Astrocyte of the cerebellum (primary cell): ENCODE measurements at regions not wholly inside any gene's neighbourhood (a gene's known extent, or its start where the extent isn't known, plus 50 kb on each side); places are given as distances from the start of the nearest gene placed in this dataset.

Source experiments
- DNase-seq: peaks from one replicate; pipeline ENCODE4 v3.0.0-alpha.2; 2011; ENCODE audit warnings: low read depth
- H3K4me3 ChIP-seq: 2 replicates; pipeline ENCODE4 v1.5.1; 2011; ENCODE audit warnings: mild to moderate bottlenecking, low read depth, low read length, moderate library complexity
- in situ Hi-C: cut with HindIII; loops from 2 replicates; pipeline ENCODE4 v1.10.0; 2017; ENCODE audit warnings: low sequenced_read_pairs
- TF ChIP-seq, protein P1 (sequence below): IDR thresholded peaks from 2 replicates; pipeline ENCODE4 v1.5.1; 2012; ENCODE audit warnings: low read length, low read depth, moderate library complexity, mild to moderate bottlenecking; ENCODE audit errors: missing control alignments

DNA sequence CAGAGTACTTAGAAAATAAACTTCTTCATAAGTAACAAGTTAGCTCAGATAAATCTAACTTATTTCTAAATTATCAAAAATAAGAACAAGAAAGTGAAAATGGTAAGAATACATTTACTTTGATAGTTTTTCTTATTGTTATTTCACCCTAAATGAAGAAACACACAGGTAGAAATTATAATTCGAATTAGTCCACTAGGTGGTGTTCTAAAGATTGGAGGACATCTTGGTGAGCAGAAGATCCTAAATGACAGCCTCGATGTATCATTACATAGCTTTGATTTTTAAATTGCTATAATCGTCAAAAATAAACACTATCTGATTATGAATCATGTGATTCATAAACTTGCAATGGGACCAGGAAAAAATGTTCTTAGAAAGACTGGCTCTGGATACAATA is 280.8 kb upstream of the UBE2E2 start:
- DNase-seq, result no peak
- no peak overlapping the region for H3K4me3 ChIP-seq
- in situ Hi-C loops, result no loop called here
- TF ChIP-seq, protein P1, sequence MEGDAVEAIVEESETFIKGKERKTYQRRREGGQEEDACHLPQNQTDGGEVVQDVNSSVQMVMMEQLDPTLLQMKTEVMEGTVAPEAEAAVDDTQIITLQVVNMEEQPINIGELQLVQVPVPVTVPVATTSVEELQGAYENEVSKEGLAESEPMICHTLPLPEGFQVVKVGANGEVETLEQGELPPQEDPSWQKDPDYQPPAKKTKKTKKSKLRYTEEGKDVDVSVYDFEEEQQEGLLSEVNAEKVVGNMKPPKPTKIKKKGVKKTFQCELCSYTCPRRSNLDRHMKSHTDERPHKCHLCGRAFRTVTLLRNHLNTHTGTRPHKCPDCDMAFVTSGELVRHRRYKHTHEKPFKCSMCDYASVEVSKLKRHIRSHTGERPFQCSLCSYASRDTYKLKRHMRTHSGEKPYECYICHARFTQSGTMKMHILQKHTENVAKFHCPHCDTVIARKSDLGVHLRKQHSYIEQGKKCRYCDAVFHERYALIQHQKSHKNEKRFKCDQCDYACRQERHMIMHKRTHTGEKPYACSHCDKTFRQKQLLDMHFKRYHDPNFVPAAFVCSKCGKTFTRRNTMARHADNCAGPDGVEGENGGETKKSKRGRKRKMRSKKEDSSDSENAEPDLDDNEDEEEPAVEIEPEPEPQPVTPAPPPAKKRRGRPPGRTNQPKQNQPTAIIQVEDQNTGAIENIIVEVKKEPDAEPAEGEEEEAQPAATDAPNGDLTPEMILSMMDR, result peak; percentile 32

DNA sequence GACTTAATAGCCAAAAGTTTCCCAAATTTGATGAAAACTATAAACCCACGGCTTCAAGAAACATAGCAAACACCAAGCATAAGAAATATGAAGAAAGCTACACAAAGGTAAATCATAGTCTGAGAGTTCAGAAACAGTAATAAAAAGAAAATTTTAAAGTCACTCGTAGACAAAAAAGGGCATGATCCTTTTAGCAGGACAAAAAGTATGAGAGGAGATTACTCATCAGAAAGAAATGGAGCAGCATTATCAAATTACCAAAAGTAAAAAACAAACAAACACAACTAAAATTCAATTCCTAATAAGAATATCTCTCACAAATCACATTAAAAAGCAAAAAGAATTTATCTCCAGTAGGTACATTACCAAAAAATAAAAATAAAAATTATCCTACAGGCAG is 279.4 kb upstream of the UBE2E2 start:
- DNase-seq, result no peak
- in situ Hi-C loops, result no loop called here
- TF ChIP-seq, protein P1, result no peak
- H3K4me3 ChIP-seq, result no peak overlapping the region

DNA sequence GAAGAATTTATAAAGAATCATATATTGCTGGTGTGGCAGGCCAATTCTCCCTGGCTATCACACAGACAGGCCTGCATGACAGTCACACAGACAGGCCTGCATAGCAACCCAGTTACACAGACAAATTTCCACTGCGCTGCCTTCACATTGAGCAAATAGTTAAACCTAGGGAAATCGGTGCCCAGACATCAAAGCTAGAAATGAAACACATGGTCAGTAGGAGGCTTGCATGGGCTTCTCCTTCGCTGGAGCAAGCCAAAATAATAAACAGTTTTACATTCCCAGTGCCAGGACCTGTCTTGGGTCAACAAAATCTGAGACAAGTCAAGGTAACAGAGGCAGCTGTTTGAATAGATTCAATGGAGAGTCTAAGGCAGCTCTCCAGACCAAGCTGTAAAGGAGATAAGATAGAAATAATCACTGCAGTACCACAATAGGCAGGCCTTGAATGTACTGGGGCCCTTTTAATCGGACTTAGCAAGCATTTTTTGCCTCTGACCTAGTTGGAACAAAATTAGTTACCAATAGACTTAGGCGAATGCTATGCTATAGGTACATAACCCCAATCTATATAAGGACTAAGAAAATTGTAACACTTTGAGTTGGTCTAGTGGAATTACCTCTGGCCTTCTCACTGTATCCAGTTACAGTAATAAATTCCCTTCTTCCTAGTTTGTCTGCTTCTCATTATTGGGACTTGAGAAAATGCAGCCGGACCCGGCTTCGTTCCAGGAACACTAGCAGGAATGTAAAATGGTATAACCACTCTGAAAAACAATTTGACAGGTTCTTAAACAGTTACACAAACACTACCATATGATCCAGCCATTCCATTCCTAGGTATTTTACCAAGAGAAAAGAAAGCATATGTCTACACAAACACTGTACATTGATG is 274.7 kb upstream of the UBE2E2 start:
- no peak overlapping the region for H3K4me3 ChIP-seq
- no peak for DNase-seq
- in situ Hi-C loops, result no loop called here
- TF ChIP-seq, protein P1, result no peak

DNA sequence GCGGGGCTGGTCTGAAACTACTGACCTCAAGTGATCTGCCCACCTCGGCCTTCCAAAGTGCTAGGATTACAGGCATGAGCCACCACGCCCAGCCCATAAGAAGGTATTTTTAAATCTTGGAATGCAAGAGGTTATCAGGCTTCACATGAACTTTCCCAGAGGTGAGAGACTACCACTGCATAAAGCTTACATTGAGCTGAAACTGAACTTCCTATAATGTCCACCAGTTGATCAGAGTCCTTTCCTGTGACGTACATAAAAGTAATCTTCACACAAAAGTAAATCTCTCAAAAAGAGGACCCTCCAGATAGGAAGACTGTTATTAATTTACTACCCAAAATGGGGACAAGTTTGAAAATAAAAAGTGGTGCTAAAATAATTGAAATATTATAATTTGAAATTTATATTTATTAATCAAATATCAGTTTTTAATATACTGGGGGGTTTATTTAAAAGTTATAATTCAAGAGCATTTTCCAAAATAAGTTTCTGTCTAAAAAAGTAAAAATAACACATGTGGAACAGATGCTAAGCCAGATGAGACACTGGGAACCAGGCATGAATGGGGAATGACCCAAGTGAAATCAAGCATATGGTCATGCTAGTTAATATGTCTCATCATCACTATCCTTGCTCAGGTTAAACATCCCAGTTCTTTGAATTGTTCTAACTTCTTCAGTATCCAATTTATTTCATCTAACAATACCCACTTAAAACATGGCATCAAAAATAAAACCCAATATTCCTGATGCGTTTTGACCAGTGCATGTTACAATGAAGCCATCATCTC is 269.9 kb upstream of the UBE2E2 start:
- TF ChIP-seq, protein P1, result no peak
- DNase-seq, result no peak
- in situ Hi-C loops, result no loop called here
- H3K4me3 ChIP-seq, result no peak overlapping the region

DNA sequence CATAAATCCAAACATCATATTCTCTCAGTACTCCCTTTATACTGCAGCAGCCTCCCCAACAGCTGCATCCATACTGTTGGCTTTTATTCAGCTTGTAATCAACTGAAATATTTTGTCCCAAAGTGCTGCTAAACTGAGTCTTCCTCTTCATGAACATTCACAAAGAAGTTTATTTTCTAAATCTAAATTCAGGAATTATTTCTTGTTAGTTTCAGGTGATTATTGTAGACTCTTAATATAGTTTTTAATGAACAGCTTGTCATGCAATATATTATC is 269.3 kb upstream of the UBE2E2 start:
- in situ Hi-C loops, result no loop called here
- H3K4me3 ChIP-seq, result no peak overlapping the region
- TF ChIP-seq, protein P1, result no peak
- no peak for DNase-seq

DNA sequence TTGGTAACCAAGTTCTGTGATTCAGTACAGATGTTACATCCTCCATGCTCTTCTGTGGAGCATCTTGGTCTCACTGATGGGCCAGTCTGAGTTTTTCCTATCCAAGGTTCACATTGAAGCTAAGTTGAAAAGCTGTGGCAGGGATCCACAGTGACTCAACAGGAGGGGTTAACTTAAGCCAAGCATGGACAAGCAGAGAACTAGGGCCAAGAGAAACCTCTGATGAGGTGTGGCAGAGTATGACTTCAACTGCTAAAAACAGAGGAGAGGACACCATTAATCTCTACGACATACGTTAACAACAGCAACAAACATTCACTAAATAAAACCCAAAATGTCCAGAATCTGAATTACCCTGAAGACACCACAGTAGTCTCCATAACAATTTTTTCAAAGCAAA is 268.1 kb upstream of the UBE2E2 start:
- DNase-seq, result no peak
- TF ChIP-seq, protein P1, result no peak
- in situ Hi-C loops, result no loop called here
- no peak overlapping the region for H3K4me3 ChIP-seq
